Thymus (tissue), 11 donors: ENCODE measurements at regions not wholly inside any gene's neighbourhood (a gene's known extent, or its start where the extent isn't known, plus 50 kb on each side); places are given as distances from the start of the nearest gene placed in this dataset.

Source experiments
- DNase-seq, 9 donors: peaks; one replicate each; pipeline ENCODE4 v3.0.0-alpha.2; 2013; ENCODE audit warnings: low spot score in 9 of 9, low read depth in 6 of 9, missing footprints in 1 of 9
- H3K27ac ChIP-seq, 2 donors: one replicate each; pipeline ENCODE4 v1.5.1; 2013; ENCODE audit warnings: control low read depth in 1 of 2, low read depth in 1 of 2, low read length in 1 of 2, mild to moderate bottlenecking in 1 of 2, moderate library complexity in 1 of 2
- H3K27me3 ChIP-seq, 2 donors: one replicate each; pipeline ENCODE4 v1.5.1; 2013; ENCODE audit warnings: low read length in 1 of 2; ENCODE audit not compliant: control insufficient read depth in 2 of 2, insufficient read depth in 1 of 2
- H3K36me3 ChIP-seq, 2 donors: one replicate each; pipeline ENCODE4 v1.5.1; 2013; ENCODE audit warnings: low read length in 1 of 2, mild to moderate bottlenecking in 1 of 2, moderate library complexity in 1 of 2; ENCODE audit not compliant: control insufficient read depth in 2 of 2, insufficient read depth in 2 of 2
- H3K4me1 ChIP-seq, 2 donors: one replicate each; pipeline ENCODE4 v1.5.1; 2013; ENCODE audit warnings: low read length in 2 of 2; ENCODE audit not compliant: control insufficient read depth in 2 of 2, insufficient read depth in 2 of 2
- H3K4me3 ChIP-seq, 2 donors: one replicate each; pipeline ENCODE4 v1.5.1; 2013; ENCODE audit warnings: low read length in 2 of 2, control low read depth in 1 of 2, mild to moderate bottlenecking in 1 of 2
- H3K9me3 ChIP-seq, 2 donors: one replicate each; pipeline ENCODE4 v1.5.1; 2013; ENCODE audit warnings: low read length in 1 of 2, mild to moderate bottlenecking in 1 of 2; ENCODE audit not compliant: control insufficient read depth in 2 of 2, insufficient read depth in 1 of 2
- WGBS: extraction: QIAGEN DNeasy Blood & Tissue Kit; methylation state at CpG from one replicate; pipeline ENCODE4 v1.1.7; 2013; 5-methylcytosine and 5-hydroxymethylcytosine counted together
- donor health status: healthy.

DNA sequence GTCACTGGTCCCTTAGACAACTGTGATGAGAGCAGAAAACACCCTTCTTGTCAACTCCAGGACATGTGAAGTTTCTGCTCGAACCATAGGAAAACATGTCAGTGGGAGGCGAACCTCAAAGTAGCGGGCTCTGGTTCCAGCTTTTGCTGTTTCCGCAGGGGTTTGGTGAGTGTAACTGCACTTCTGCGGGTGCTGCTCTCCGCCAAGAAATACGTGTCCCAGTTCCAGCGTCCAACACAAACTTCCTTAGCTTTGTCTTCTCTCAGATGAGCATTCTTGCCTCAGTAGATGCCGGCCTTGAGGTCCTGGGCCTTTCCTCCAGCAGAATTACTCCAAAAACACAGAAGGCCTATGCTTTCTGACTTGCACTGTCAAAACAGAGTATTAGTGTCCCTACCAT is 156.3 kb downstream of the FNDC1 start:
- Histone ChIP-seq H3K27ac (no peak overlapping the region), H3K9me3 (no peaks in the 10 kb centered on the region), H3K4me3 (no peak overlapping the region), H3K36me3 (no peaks in the 10 kb centered on the region), H3K4me1 (no peaks in the 10 kb centered on the region), H3K27me3 (peaks cover 0 to 2% of the 10 kb centered on the region in 2 donors)
- WGBS = 94% methylated on average over 9 of the region's 9 CpGs
- DNase-seq = no peak

DNA sequence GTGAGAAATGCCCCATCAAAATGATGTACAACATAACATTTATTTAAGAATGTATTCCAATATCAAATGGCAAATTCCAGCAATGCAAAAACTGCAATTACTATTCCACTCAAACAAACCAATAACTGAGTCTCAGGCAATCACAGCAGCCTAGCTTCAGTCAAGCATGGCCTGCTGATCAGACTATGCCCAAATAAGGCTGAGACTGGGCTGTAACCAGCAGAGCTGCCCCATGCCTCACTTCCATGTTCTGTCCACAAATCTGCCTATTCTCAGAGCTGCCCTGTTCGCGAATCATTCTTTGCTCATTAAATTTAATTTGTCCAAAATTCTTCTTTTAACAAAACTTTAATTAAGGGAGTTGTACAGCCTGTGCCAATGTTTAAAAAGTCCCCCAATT is 155.4 kb downstream of the FNDC1 start:
- Histone ChIP-seq H3K27me3 (peaks cover 0 to 2% of the 10 kb centered on the region in 2 donors), H3K27ac (no peak overlapping the region), H3K9me3 (no peaks in the 10 kb centered on the region), H3K4me1 (no peaks in the 10 kb centered on the region), H3K4me3 (no peak overlapping the region), H3K36me3 (no peaks in the 10 kb centered on the region)
- no peak for DNase-seq
- 97% methylated on average over 2 of the region's 2 CpGs for WGBS
